ENCODE measurements at regions not wholly inside any gene's neighbourhood (a gene's known extent, or its start where the extent isn't known, plus 50 kb on each side); places are given as distances from the start of the nearest gene placed in this dataset.

DNA sequence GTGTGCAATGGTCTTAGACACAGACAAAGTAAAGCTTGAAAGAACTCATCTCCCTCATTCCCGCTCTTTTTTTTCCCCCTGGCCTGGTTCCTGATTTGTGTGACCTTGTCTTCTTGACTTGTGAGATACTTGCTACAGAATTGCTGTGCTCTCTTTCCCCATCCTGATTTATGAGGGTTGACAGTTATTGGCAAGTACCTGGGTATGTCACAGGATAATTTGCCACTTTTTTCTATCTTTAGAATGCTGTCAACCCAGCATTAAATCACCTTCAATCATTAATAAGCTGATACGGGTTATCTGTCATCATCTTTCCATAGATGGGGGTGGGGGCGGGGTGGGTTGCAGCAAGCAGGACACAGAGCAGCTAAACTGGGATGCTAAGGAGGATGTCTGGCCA lies 144.4 kb upstream of the PRICKLE1 start:
- no peak for DNase-seq (ENCODE audit: low spot score in 2 of 2)
- H3K4me3 ChIP-seq = no peak overlapping the region
- no peaks in the 10 kb centered on the region for H3K4me1 ChIP-seq
- H3K27me3 ChIP-seq = no peaks in the 10 kb centered on the region
- no peak overlapping the region for H3K27ac ChIP-seq
- 92 to 94% methylated on average over 3 of the region's 3 CpGs for WGBS, 2 donors
- no peaks in the 10 kb centered on the region for H3K36me3 ChIP-seq
- no peaks in the 10 kb centered on the region for H3K9me3 ChIP-seq
- no peak for TF ChIP-seq CTCF (IDR thresholded peaks at IDR 0.05)
- TF ChIP-seq POLR2A (IDR thresholded peaks at IDR 0.05) = no peak
- TF ChIP-seq EP300 (IDR thresholded peaks at IDR 0.05) = no peak

DNA sequence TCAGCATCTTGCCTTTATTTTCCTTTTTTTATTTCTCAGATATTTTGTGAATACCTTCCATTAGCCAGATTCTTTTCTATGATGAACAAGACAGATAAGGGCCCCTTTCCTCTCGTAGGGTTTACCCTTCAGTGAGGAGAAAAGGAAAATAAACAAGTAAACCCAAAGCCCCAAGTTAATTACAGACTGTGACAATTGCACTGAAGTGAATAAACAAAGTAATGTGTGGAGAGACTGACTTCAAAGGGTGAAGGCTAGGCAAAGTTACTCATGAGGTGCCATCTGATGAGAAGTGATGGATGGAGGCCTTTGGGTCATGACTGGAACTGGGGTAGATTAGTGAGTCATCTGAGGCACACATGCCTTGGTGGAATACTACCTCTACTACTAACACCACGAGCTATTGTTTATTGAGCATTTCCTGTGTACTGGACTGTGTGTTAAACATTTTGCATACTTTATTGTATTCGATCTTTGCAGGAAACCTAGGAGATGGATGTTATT lies 143.4 kb upstream of the PRICKLE1 start:
- no peaks in the 10 kb centered on the region for H3K36me3 ChIP-seq

GRCh38 chr12:42730291-42730690 lies 140.7 kb upstream of the PRICKLE1 start:
- WGBS, 2 donors = 47 to 48% methylated on average over 4 of the region's 4 CpGs
- Histone ChIP-seq H3K27ac (no peak overlapping the region), H3K4me3 (no peak overlapping the region), H3K4me1 (no peaks in the 10 kb centered on the region), H3K36me3 (no peaks in the 10 kb centered on the region), H3K27me3 (no peaks in the 10 kb centered on the region), H3K9me3 (peaks cover 0 to 13% (median 0%) of the 10 kb centered on the region in 4 donors)
- no peak for DNase-seq (ENCODE audit: low spot score in 2 of 2)
- TF ChIP-seq CTCF (IDR thresholded peaks at IDR 0.05) (no peak), POLR2A (IDR thresholded peaks at IDR 0.05) (no peak), EP300 (IDR thresholded peaks at IDR 0.05) (no peak)

More for the DNA sequence above, 143.4 kb upstream of the PRICKLE1 start:
- WGBS, 2 donors = 73 to 75% methylated on average over 3 of the region's 3 CpGs
- DNase-seq (ENCODE audit: low spot score in 2 of 2) = no peak
- Histone ChIP-seq H3K27me3 (no peaks in the 10 kb centered on the region), H3K4me3 (no peak overlapping the region), H3K9me3 (no peaks in the 10 kb centered on the region), H3K4me1 (no peaks in the 10 kb centered on the region), H3K27ac (no peak overlapping the region)
- TF ChIP-seq POLR2A (IDR thresholded peaks at IDR 0.05) (no peak), EP300 (IDR thresholded peaks at IDR 0.05) (no peak), CTCF (IDR thresholded peaks at IDR 0.05) (no peak)

- H3K4me1 ChIP-seq = no peaks in the 10 kb centered on the region
- 91 to 95% methylated on average over 3 of the region's 3 CpGs for WGBS, 2 donors
- no peak for TF ChIP-seq CTCF (IDR thresholded peaks at IDR 0.05)
- TF ChIP-seq EP300 (IDR thresholded peaks at IDR 0.05) = no peak
- TF ChIP-seq POLR2A (IDR thresholded peaks at IDR 0.05) = no peak
- peaks cover 0 to 16% (median 0%) of the 10 kb centered on the region in 4 donors for H3K9me3 ChIP-seq
- no peak overlapping the region for H3K27ac ChIP-seq
- no peaks in the 10 kb centered on the region for H3K27me3 ChIP-seq
- H3K36me3 ChIP-seq = no peaks in the 10 kb centered on the region
- no peak overlapping the region for H3K4me3 ChIP-seq
- no peak for DNase-seq (ENCODE audit: low spot score in 2 of 2)
Observed at GRCh38 chr12:42729535-42729900, 140.0 kb upstream of the PRICKLE1 start.

GRCh38 chr12:42728770-42729534 lies 139.4 kb upstream of the PRICKLE1 start:
- Histone ChIP-seq H3K9me3 (peaks cover 0 to 16% (median 0%) of the 10 kb centered on the region in 4 donors), H3K36me3 (no peaks in the 10 kb centered on the region), H3K4me1 (no peaks in the 10 kb centered on the region), H3K4me3 (no peak overlapping the region), H3K27ac (no peak overlapping the region), H3K27me3 (no peaks in the 10 kb centered on the region)
- TF ChIP-seq EP300 (IDR thresholded peaks at IDR 0.05) (no peak), CTCF (IDR thresholded peaks at IDR 0.05) (no peak), POLR2A (IDR thresholded peaks at IDR 0.05) (no peak)
- no peak for DNase-seq (ENCODE audit: low spot score in 2 of 2)
- 80 to 84% methylated on average over 9 of the region's 9 CpGs for WGBS, 2 donors

Data from tibial nerve (tissue), 4 donors.